AG09309 (cell line): ENCODE measurements at regions not wholly inside any gene's neighbourhood (a gene's known extent, or its start where the extent isn't known, plus 50 kb on each side); places are given as distances from the start of the nearest gene placed in this dataset.

Source experiments
- DNase-seq: peaks from one replicate; pipeline ENCODE4 v3.0.0-alpha.2; 2010; ENCODE audit warnings: low read depth
- H3K4me3 ChIP-seq: 2 replicates; pipeline ENCODE4 v1.5.1; 2011; ENCODE audit warnings: mild to moderate bottlenecking, low read depth, low read length, moderate library complexity; ENCODE audit not compliant: control insufficient read depth
- CTCF ChIP-seq: IDR thresholded peaks from 2 replicates; pipeline ENCODE4 v1.5.1; 2011; ENCODE audit warnings: mild to moderate bottlenecking, low read depth, low read length, inconsistent platforms; ENCODE audit not compliant: insufficient read depth, control insufficient read depth; ENCODE audit errors: missing control alignments

- TF ChIP-seq CTCF = no peak
- no peak for DNase-seq
- H3K4me3 ChIP-seq = no peak overlapping the region
These were observed 103.6 kb downstream of the TRIM29 start for GRCh38 chr11:120034176-120034875.

GRCh38 chr11:120032766-120033390 lies 105.0 kb downstream of the TRIM29 start:
- H3K4me3 ChIP-seq = no peak overlapping the region
- TF ChIP-seq CTCF = no peak

GRCh38 chr11:120031612-120032600 lies 106.0 kb downstream of the TRIM29 start:
- no peak overlapping the region for H3K4me3 ChIP-seq
- TF ChIP-seq CTCF = no peak
- no peak for DNase-seq

More at GRCh38 chr11:120032766-120033390, 105.0 kb downstream of the TRIM29 start:
- DNase-seq = no peak

- TF ChIP-seq CTCF = no peak
These were observed 106.8 kb downstream of the TRIM29 start for GRCh38 chr11:120031156-120031555.

GRCh38 chr11:120030411-120030810 lies 107.5 kb downstream of the TRIM29 start:
- no peak overlapping the region for H3K4me3 ChIP-seq
- TF ChIP-seq CTCF = no peak
- no peak for DNase-seq

More at GRCh38 chr11:120031156-120031555, 106.8 kb downstream of the TRIM29 start:
- no peak for DNase-seq
- H3K4me3 ChIP-seq = no peak overlapping the region

GRCh38 chr11:120029321-120029720 lies 108.6 kb downstream of the TRIM29 start:
- no peak for TF ChIP-seq CTCF
- no peak overlapping the region for H3K4me3 ChIP-seq
- no peak for DNase-seq
